Stimulated activated CD4-positive, alpha-beta T cell treated with anti-CD3 and anti-CD28 coated beads, Interleukin-1b, Interleukin-23, amount 100 ng/mL, for 4 hours (primary cell): ENCODE measurements at regions not wholly inside any gene's neighbourhood (a gene's known extent, or its start where the extent isn't known, plus 50 kb on each side); places are given as distances from the start of the nearest gene placed in this dataset.

Source experiments
- DNase-seq, 2 donors: peaks; one replicate each; pipeline ENCODE4 v3.0.0-alpha.2; 2020; ENCODE audit warnings: low read depth in 2 of 2

DNA sequence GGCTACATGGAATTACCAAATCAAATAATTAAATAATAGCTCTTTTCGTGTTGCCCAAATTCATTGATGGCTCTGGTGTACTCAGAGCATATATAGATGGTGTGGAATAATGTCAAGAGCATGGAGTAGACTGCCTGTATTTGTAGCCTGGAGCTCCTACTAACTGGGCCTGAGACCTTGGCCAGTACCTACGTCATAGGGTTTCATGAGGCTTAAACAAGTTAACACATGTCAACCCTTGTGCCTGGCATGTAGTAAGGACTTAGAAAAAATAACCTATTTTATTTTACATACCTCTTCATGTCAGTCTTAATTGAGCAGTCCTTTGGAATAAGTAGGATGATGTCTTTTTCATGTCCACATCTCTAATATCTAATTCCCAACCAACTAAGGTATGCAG, 223.7 kb upstream of the DPH6 start:
- no peak for DNase-seq

DNA sequence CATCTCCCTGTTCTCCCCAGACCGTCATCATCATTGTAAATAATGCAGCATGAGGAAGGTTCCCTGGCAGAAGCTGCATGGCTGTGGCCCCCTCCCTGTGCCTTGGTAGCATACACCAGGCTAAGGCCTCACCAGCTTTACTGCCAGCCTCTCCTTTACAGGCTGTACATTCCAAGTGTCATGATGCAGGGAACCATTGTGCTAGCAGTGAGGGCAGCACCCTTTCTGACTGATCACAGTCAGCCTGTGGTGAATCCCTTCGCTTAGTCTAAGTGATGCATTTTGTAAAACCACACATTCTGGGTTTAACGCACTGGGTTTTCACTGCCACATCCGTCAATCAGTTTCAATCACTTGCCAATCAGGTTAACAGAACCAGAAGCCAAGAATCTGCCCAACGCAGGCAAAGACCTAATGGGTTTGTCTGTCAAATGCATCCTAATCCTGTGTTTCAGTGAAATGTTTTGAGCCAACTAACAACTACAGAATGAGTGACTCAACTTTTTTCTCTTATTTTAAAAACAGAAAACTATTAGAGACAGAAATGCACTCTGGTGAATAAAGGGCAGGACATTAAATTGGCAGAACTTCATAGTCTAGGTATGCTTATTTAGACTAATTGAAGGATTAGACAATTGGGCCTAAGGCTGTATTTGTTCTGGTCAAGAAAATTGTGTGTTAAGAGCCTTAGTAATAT, 225.9 kb upstream of the DPH6 start:
- DNase-seq, result no peak

DNA sequence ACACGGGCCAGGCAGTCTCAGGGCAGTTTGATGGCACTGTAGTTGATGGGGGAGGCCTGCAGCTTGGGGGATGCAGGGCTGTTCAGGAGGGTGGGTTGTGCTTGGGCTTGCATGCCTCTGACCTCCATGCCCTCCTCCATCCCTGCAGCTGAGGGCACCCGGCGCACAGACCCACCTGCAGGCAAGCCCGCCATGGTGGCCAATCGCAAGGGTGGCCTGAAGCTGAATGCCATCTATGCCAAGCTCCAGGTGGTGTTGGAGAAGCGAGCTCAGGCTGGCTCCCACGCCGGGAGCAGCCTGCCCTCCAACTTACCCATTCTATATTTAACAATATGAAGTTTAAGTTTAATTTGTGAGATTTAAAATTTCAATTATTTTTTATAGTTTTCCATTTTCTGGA, 228.7 kb upstream of the DPH6 start:
- no peak for DNase-seq

GRCh38 chr15:35775471-35775870, 229.5 kb upstream of the DPH6 start:
- no peak for DNase-seq

DNA sequence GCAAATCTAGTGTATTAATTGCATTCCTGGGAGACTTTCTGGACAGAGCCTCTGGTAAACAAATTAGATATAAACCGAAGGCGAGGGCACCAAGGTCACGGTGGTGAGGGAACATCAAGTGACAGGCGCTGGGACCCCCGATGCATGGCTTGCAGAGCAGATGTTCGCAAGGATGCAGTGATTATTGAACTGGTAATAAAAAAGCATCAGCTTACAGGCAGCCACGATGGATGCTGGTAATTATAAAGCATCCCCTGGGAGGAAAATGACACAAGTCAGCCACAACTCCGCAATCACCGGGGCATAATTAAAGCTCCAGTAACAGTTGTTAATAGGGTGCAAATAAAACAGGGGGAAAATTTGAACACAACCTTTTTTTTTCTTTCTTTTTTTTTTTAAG, 231.1 kb upstream of the DPH6 start:
- no peak for DNase-seq

DNA sequence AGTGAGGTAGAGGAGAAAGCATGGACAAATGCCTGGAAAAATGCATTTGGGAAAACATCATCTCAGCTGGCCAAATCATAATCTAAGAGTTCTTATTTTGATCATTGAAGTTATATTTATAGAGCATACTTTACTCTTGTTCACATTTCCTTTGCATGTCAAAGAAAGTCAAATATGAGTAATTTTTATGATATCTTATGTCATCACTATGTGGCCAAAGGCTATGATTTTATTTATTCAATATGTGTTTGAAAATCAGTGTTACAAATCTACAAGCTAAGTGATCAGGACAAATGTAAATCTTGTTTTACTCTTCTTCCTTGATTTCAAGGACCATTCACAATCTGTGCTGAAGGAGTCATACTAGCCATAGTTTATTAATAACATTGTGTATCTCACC, 237.2 kb upstream of the DPH6 start:
- DNase-seq, result no peak

- DNase-seq, result no peak
Observed at GRCh38 chr15:35784745-35785144, 238.8 kb upstream of the DPH6 start.

- no peak for DNase-seq
Observed at GRCh38 chr15:35810007-35810406, 264.0 kb upstream of the DPH6 start.

- DNase-seq, result no peak
Observed at GRCh38 chr15:35813573-35813972, 267.6 kb upstream of the DPH6 start.

DNA sequence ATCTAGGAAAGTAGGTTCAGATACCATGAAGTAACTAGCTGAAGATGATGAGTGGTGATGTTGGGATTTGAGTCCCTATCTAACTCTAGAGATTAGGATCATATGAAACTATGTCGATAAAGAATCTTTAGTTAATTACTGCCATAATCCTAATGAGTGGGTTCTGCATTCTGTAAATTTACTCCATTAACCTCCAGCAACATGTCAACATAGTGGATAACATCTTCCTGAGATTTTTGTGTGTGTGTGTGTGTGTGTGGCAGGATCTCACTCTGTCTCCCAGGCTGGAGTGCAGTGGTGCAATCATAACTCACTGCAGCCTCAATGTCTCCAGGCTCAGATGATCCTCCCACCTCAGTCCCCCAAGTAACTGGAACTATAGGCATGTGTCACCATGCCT, 272.9 kb upstream of the DPH6 start:
- no peak for DNase-seq

GRCh38 chr15:35822153-35822552, 276.2 kb upstream of the DPH6 start:
- no peak for DNase-seq

GRCh38 chr15:35827141-35827540, 281.2 kb upstream of the DPH6 start:
- no peak for DNase-seq

DNA sequence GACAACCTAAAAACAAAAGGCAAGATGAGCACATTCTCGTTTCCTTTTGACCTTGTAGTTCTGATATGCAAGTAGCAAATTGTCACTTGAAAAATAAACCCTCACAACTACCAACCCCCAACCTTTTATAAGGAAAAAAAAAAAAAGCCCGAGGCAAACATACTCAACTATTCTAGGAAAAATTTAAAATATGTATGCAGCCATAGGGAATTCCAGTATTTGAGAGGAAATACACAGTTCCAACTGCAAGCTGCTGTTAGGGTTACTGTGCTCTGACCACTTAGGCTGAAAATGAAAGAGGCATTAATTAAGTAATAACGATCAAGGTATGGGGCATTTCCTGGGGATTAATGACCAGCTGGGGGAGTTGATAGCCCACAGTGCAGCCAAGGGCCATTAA, 281.9 kb upstream of the DPH6 start:
- no peak for DNase-seq

DNA sequence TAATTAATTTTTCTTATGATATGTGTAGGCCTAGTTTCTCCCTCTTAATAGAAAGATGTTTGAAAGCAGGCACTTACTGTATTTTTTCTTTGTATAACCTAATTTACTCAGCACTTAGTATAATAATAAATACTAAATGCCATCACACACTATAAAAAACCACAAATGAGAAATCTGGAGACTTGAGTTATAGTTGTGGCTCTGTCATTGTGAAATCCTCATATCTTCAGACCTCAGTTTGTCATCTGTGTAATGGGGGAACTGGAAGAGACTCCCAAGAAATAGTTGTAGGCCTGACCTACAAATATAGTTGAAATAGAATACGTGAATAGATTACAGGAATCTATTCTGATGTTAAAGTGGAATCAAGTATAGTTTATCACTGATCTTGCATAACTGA, 287.6 kb upstream of the DPH6 start:
- no peak for DNase-seq

DNA sequence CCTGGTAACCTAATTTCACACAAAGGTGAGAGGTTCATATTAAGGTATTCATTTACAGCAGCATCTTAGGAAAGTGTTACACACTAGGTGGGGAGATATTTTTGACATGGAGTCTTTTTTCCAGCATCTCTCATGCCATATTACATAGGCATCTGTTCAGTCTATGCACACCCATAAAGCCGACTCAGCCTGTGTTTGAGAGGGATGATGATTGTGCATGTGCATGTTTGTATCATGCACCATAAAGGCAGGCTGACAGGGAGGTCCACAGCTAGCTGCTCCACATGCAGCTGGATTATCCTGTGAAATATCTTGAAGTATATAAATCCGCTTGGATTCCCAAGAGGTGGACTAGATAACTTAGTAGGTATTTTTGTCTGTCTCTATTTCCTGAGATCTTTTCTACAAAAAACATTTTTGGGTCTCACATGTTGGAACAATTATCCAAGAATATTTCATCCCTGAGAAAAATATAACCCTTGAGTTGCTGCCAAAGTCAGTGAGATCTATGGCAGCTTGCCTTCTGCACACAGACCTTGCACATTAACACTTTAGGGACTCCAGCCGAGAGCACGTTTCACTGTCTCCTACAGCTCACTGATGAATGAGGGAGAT, 288.4 kb upstream of the DPH6 start:
- DNase-seq, result no peak

- DNase-seq, result no peak
Observed at GRCh38 chr15:35834866-35835265, 288.9 kb upstream of the DPH6 start.

GRCh38 chr15:35838424-35839111, 292.6 kb upstream of the DPH6 start:
- DNase-seq, result no peak

DNA sequence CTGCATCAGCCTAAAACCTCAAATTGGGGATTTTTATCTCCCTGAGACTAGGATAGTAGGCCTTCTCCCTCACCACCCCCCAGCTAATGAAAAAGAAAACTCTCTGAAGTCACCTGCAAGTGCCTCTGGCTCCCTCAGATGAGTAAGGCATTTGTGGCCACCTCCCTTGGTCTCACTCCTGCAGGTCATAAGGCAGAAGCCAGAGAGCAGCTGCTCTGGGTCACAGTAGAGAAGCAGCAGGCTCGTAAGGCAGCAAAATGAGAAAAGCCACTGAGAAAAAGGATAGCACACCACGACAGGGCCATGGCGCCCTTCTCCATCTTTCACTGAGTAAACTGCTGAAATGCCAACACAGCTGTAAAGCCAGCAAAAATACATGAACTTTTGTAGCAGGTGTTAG, 296.7 kb upstream of the DPH6 start:
- no peak for DNase-seq

DNA sequence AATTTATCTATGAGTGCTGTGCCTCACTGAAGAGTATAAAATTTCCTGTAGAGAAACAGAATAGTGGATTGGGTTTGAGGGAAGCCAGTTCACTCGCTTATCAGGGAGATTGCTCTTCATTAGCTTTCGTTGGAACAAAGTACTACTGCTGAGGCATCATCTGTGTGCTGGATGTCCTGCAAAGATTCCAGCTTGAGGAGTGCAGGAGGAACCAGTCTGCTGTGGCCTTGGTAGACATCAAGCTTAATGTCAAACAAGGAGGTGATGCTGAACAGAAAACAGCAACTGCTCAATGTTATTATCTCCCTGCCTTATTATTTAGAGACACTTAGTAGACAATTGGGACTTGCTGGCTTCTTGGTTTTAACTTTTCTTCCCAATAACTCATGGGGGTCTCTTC, 297.5 kb upstream of the DPH6 start:
- no peak for DNase-seq

DNA sequence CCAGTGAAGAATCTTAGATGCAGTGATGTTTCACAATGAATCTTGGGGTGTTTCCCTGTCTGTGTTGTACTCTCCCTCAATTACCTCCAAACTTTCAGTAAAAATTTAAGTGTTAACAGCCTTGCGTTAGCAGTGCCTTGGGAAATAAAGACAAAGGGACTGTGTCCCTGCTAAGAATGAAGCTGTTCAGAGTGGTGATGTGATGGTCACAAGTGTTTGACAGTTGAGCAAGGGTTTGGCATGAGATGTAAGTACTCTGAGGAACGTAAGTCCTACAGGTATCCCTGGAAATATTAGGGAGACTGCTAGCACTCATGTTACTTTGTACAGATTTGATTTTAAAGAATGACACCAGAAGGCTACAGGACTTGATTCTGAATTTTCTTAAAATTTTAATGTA, 304.3 kb upstream of the DPH6 start:
- no peak for DNase-seq

DNA sequence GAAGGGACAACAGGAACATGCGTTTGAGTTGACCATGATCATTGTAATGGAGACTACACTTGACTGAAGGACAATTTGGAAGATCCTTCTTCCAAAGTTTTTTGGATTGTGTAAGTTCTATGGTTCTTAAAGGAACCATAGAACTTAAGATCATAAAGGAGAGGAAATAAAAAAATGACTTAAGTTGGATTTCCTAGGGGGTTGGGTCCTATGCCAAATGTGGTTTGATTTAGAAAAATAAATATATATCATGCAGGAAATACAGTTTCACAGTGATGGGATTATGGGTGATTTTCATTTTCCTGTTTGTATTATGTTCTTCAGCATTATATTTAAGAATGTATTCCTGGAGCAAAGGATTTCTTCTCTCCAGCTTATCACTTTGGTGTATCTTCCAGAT, 305.5 kb upstream of the DPH6 start:
- no peak for DNase-seq

DNA sequence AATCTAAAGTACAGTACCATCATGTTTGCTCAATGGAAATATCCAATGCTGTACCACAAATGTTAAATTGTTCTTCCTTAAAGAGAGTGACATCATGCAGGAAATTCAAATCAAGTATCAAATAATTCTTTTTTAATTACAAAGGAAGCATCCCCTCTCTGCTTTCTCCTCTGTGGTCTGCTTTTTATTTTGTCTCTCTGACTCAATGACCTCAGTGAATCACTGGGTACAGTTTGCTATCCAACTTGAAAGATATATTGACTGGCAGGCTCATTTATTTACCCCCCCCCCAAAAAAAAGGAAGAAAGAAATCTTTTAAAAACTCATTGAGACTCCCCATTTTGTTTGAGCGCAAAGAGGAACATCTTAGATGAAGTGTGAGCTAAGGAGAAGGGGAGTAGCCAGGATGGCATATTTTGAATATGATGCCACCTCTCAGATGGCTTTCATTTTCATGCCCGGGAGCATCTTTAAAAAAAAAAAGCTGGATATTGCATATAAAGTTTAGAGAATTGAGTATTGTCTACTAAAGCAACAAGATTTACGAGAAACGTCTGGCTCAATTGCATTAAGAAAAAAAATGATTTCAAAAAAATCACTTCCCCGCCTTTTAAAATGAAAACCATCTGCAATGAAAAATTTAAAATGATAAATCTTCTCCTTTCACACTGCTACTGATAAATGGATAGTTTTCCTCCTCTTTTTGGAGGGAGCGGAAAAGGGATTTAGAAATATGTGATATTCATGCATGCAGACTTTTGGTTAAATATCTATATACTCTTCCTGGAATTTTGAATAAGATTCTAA, 307.1 kb upstream of the DPH6 start:
- no peak for DNase-seq

DNA sequence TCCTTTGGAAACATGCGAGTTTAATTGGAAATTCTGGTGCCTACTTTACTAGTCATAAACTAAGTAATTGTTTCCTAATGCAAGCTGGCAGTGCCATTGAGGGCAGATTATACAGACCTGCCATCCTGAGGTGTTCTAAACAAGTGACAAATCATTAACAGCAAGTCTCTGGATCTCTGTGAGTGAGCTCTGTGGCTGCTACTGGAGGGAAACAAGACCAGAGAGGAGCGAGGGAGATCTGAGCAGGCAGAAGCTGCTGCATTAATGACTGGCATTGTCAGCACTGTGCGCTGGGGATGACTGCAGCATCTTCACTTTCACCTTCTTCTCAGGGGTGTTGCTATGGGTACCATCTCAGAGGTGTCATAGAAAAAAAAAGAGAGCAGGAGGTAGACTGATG, 308.4 kb upstream of the DPH6 start:
- DNase-seq, result no peak
